ENCODE measurements at regions not wholly inside any gene's neighbourhood (a gene's known extent, or its start where the extent isn't known, plus 50 kb on each side); places are given as distances from the start of the nearest gene placed in this dataset.

DNA sequence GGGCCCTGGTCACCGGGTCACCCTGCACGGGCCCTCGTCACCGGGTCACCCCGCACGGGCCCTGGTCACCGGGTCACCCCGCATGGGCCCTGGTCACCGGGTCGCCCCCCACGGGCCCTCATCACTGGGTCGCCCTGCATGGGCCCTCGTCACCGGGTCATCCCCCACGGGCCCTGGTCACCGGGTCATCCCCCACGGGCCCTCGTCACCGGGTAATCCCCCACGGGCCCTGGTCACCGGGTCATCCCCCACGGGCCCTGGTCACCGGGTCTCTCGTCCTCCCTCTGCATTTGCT lies 77.6 kb downstream of the RIPK4 start:
- DNase-seq, result no peak

- DNase-seq, result no peak
Measured at GRCh38 chr21:41687633-41688032, 79.2 kb downstream of the RIPK4 start.

DNA sequence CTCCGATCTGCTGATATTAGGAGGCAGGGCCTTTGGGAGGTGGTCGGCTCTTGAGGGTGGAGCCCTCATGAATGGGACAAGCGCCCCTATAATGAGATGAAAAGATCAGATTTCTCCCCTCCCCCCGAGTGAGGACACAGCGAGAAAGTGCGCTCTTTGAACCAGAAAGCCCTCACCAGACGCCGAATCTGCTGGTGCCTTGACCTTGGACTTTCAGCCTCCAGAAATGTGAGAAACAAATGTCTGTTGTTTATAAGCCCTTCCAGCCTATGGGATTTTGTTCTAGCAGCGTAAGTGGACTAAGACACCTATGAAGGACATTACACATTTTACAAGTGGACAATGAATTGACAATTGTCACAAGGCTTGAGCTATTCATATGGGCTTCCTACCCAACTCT lies 80.2 kb downstream of the RIPK4 start:
- DNase-seq, result no peak

DNA sequence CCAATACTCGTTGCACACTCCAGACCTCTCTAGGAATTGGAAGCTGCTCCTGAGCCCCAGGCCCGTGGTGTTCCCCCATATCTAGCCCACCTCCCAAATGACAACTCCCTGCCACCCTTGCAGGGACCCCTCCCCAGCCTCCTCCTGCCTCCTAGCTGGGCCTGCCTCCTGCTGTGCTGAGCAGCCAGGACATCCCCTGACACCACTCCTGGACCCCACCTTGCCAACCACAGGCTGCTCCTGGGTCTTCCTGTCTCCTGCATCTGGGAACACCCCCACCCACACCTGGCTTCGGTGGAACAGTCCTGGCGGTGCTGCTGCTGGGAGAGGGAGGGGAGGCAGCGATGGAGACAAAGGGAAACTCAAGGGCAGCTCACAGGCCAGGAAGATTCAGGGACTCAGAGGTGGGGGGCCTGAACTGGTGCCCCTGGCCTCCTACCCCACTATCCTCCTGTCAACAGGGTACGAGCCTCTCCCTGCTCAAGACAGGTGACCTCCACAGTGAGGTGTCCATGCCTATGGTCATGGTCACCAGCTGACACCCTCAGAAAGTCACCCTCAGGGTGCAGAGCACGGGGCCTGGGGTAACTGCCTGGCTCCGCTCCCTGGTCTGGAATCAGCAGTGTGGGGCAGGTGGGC lies 81.2 kb downstream of the RIPK4 start:
- DNase-seq, result no peak

DNA sequence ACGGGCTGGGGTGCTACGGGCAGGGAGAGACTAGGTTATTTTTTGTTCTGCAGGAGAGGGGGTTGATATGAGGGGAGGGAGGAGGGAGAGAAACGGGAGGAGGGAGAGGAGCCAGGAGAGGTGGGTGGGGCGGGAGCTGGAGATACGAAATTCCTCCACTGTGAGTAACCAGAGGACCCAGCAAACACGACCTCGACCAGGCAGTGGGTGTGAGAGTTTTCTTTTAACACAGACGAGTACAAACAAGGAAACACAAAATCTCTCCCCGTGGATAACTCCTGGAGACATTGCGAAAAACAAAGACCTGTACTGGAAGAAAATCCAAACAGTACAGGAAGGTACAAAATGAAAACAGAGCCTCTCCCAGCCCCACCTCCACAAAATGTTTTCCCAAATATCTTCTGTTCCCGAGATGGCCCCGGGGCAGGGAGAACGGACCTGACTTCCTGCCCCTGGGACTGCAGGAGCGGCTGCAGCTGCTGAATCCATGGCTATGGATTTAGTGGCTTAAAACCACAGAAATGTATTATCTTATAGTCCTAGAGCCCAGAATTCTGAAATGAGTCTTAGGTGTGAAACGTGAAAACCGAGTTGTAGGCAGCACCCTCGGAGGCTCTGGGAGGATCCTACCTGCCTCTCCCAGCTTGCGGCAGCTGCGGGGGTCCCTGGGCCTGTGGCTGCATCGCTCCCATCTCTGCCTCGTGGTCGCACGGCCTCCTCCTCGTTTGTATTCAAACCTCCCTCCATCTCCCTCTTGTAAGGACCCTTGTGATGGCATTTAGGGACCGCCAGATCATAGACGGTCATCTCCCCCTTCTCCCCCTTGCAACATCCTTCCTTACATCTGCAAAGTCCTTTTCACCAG lies 82.2 kb downstream of the RIPK4 start:
- no peak for DNase-seq

- DNase-seq, result no peak
Measured at GRCh38 chr21:41683815-41684214, 83.0 kb downstream of the RIPK4 start.

DNA sequence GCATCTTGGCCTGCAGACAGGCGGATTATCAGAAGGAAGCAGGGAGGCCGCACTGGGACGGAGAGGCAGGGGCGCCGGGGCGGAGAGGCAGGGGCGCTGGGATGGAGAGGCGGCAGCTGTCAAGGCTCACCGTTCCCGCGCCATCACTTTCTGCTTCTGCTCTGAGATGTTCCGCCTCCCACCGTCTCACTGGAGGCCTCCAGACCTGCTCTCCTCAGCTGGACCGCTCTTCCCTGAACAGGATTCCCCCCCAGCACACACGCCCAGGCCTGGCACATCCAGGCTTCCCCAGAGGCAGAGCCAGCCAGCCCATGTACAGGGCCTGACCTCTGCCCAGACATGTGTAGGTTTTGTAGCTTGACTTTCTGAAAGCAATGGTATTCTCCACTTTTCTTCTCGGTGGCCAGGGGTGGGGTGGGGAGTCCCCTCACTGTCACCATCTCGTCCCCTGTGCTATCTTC lies 84.1 kb downstream of the RIPK4 start:
- DNase-seq, result no peak

DNA sequence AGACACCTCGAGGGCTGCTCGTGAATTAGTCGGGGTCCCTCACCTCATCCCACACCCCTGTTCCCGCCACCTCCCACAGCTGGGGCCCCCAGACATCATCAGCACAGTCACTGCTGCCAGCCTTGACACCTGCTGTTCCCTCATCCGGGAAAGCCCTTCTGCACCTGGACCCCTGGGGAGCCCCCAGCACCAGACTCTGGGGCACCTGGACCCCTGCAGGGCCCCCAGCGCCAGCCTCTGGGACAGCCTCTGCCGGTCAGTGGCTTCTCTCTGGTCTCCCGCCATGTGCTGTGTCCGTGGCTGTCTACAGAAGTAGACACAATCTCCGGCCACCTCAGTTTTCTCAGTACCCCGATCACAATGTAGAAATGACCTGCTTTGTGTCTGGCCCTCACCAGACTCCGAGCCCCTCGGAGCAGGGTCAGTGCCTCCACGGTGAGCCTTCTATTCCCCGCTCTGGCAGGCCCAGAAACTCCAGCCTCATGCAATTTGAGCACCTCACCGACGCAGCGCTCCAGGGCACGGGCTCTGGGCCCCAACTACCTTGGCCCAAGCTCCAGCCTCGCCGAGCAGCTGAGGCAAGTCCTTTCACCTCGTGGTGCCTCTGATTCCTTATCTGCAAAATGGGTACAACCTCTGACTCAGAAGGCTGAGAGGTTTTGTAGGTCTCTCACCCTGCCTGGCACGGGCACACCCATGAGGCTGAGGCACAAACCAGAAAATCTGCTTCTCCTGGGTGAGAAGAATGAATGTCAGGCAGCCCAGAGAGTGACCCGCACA lies 84.7 kb downstream of the RIPK4 start:
- DNase-seq, result no peak

DNA sequence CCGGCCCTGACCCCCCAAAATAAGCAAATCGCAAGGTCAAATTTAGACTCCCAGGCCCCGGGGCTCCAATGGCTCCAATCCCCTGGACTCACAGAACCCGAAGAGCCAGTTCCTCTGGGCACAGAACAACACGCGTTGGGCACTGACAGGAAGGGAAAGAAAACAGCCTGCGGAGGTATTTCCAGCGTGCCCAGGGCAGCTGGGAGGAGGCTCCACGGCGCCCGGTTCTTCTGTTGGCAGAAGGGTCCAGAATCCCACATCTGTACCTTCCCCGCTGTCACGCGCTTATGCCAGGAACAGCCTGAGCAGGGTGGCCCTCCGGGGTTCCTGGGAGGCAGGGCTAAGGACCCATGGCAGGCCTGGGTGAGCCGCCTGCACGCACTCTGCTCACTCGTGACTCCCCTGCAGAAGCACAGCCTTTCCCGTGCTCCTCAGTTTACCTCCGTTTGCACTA lies 85.5 kb downstream of the RIPK4 start:
- no peak for DNase-seq

GRCh38 chr21:41680444-41681347 lies 86.2 kb downstream of the RIPK4 start:
- no peak for DNase-seq

DNA sequence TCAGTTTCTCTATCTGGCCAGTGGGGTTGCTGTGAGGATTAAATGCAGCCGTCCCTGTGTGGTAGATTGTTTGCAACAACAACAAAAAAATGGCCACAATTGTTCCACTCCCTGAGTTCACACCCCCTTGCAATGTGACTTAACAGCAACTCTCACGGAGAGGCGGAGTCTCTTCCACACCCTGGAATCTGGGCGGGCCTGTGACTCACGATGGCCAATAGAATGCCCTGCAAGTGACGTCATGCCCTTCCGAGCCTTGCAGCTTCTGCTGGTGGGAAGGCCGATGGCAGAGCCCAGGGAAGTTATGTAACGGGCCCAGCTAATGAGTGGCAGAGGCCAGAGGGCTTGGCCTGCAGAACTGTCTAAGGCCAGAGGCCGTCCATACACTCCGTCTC lies 87.9 kb downstream of the RIPK4 start:
- peak; percentile 11 for DNase-seq

DNA sequence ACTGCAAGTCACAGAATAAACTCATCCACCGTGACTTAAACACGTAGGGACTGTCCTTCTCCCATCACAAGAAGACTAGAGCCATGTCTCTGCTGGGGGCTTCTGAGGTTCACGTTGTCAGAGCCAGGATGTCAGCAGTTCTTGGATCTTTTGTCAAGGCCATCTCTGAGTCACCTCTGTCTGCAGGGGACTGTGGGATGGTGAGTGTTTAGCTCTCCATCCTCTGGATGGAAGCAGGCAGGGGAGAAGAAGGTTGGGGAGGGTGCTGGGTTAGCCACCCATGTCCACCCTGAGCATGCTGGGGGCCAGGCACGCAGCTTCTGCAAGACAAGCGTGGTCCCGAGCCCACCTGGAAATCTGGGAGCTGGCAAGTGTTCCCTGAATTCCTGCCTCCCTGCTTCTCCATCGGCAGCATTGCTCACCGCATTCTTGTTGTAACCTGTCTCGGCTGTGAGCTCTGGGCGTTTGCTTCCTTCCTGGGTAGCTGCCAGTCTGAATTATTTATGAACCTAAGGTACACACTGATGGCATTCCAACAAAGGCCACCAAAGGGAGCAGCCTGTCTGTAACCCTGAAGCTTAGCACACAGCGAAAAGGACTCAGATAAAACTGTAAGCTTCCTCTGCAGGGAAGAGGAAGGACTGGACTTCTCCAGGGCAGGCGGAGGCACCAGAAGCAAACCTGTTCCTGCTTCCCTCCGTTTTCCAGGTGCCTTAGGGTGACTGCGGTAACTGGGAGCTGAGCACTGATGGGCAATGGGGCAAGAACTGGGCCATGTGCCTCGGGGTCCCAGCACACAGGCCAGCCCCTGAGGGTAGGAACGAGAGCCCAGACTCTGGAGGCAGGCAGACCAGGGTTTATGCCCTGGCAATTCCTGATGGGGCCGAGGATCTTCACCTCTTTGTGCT lies 88.6 kb downstream of the RIPK4 start:
- DNase-seq, result no peak

DNA sequence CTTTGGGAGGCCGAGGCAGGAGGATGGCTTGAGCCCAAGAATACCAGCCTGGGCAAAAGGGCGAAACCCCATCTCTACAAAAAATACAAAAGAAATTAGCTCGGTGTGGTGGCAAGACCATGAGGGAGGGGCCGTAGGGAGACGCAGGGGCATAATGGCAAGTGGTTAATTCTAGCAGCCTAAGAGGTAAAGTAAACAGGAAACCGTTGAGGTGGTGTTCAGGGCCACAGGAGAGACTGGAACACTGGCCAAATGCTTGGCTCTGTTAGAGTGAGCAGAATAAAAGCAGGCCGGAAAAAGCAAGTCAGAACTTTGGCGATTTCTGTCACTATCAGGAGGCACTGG lies 89.2 kb downstream of the RIPK4 start:
- DNase-seq, result no peak

- DNase-seq, result no peak
Measured at GRCh38 chr21:41676198-41676597, 90.7 kb downstream of the RIPK4 start.

DNA sequence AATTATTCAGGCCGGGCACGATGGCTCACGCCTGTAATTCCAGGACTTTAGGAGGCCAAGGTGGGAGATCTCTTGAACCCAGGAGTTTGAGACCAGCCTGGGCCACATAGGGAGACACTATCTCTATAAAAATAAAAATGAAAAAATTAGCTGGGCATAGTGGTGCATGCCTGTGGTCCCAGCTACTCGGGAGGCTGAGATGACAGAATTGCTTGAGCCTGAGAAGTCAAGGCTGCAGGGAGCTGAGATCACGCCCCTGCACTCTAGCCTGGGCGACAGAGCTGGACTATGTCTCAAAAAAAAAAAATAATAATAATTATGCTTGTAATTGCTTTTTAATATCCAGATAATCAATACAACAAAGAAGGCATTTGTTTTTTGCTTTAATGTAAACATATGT lies 91.3 kb downstream of the RIPK4 start:
- DNase-seq, result no peak

- no peak for DNase-seq
Measured at GRCh38 chr21:41674402-41674801, 92.5 kb downstream of the RIPK4 start.

DNA sequence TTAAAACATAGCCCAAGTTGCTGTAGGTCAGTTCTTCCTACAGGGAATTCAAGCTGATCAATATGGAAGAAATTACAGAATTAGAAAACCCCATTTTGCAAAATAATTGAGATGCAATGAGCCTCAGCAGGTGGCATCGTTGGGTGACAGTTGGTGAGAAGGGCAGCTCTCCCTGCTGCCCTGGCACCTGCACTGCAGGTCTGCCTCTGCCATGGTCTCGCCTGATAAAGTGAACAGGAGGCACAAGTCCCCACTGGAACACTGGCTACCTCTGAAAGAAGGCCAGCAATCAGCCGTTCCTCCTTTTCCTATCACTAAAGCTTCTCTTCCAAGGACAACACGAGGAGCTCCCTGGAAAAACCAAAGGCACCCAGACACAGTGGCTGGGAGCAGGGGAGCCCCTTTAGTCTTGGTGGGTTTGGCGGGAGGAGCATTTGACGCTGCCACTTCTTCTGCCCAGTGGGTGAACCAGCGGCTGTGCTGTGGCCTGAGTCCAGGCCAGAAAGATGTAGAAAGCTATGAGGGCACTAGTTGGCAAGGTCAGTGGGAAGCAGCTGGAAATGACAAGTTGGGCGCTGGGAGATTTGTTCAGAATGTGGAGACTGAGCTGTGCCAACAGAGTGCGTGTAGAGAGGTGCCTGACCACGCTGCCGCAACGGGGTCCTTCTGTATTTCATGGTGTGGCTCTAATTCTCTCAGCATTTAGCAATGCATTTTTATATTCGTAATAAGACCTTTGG lies 93.1 kb downstream of the RIPK4 start:
- DNase-seq, result no peak

DNA sequence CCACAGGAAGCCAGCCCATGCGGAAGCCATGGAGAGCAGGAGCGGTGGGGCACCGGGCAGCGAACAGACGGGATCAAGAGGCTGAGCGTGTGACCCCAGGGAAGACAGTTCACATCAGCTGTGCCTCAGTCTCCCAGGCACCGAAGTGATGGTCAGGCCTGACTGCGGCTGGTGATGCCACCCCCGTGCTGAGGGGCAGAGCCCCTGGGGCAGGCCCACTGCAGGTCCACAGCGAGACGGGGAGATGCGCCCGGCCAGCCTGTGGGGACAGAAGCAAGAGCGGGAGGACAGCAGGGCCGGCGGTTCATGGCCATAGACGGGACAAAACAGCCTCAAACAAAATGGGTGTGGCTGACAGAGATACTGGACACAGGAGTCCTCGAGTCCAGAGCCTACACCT lies 93.8 kb downstream of the RIPK4 start:
- DNase-seq, result no peak

- no peak for DNase-seq
Measured at GRCh38 chr21:41672543-41672915, 94.3 kb downstream of the RIPK4 start.

- DNase-seq, result no peak
Measured at GRCh38 chr21:41671859-41672542, 94.9 kb downstream of the RIPK4 start.
